Parathyroid adenoma (tissue), 2 donors: ENCODE measurements at regions not wholly inside any gene's neighbourhood (a gene's known extent, or its start where the extent isn't known, plus 50 kb on each side); places are given as distances from the start of the nearest gene placed in this dataset.
"Not testable (repeated sequence)": the region's sequence is repeated elsewhere in the genome, so short reads cannot be mapped to it uniquely, and the experiment has no call there.

Experiments
- H2AFZ ChIP-seq: fragments of 300-600 bp; sonication (generic); one replicate; pipeline ENCODE4 v1.7.0; 2017; ENCODE audit warnings: antibody characterized with exemption, mild to moderate bottlenecking
- H3K27ac ChIP-seq: fragments of 300-600 bp; sonication (generic); one replicate; pipeline ENCODE4 v1.7.0; 2017
- H3K27me3 ChIP-seq: fragments of 300-600 bp; sonication (generic); one replicate; pipeline ENCODE4 v1.7.0; 2017; ENCODE audit warnings: low read length; ENCODE audit not compliant: control insufficient read depth, insufficient read depth
- H3K36me3 ChIP-seq: fragments of 300-600 bp; sonication (generic); one replicate; pipeline ENCODE4 v1.7.0; 2017; ENCODE audit warnings: low read length; ENCODE audit not compliant: control insufficient read depth, insufficient read depth
- H3K4me1 ChIP-seq: fragments of 300-600 bp; sonication (generic); one replicate; pipeline ENCODE4 v1.7.0; 2017; ENCODE audit warnings: control low read depth
- H3K4me2 ChIP-seq: fragments of 300-600 bp; sonication (generic); one replicate; pipeline ENCODE4 v1.7.0; 2017; ENCODE audit warnings: low read length
- H3K4me3 ChIP-seq: fragments of 300-600 bp; sonication (generic); one replicate; pipeline ENCODE4 v1.7.0; 2017; ENCODE audit warnings: low read depth, low read length
- H3K79me2 ChIP-seq: fragments of 300-600 bp; sonication (generic); one replicate; pipeline ENCODE4 v1.7.0; 2017; ENCODE audit warnings: control low read depth
- H3K9ac ChIP-seq: fragments of 300-600 bp; sonication (generic); one replicate; pipeline ENCODE4 v1.7.0; 2017; ENCODE audit warnings: mild to moderate bottlenecking
- H3K9me3 ChIP-seq: fragments of 300-600 bp; sonication (generic); one replicate; pipeline ENCODE4 v1.7.0; 2017; ENCODE audit warnings: low read length; ENCODE audit not compliant: control insufficient read depth
- donor health status: primary hyperparathyroidism.

- not testable (repeated sequence) for H2AFZ ChIP-seq, H3K4me1 ChIP-seq, H3K4me3 ChIP-seq, H3K27me3 ChIP-seq, H3K4me2 ChIP-seq, H3K36me3 ChIP-seq, H3K79me2 ChIP-seq, H3K9ac ChIP-seq, H3K27ac ChIP-seq, H3K9me3 ChIP-seq
Measured at GRCh38 chr16:21545664-21546326, 53.6 kb upstream of the METTL9 start.

GRCh38 chr16:21549396-21549795 is 50.0 kb upstream of the METTL9 start:
- H3K27me3 ChIP-seq, H2AFZ ChIP-seq, H3K36me3 ChIP-seq, H3K27ac ChIP-seq, H3K9ac ChIP-seq, H3K4me2 ChIP-seq, H3K4me3 ChIP-seq, H3K4me1 ChIP-seq, H3K9me3 ChIP-seq, H3K79me2 ChIP-seq: not testable (repeated sequence)
